K562 (cell line): ENCODE measurements at regions not wholly inside any gene's neighbourhood (a gene's known extent, or its start where the extent isn't known, plus 50 kb on each side); places are given as distances from the start of the nearest gene placed in this dataset.

Experiments
- ATAC-seq: fragments of 200-7000 bp; cut with Tn5 transposase; 3 replicates; pipeline ENCODE4 v1.9.1; 2020; ENCODE audit warnings: moderate library complexity
- BruUV-seq: library from RNA; stranded (reverse); fragments of 400-500 nt; replicated peaks from 2 replicates; lab custom pipeline; 2021; lab: Mats Ljungman, UMichigan
- CTCF ChIA-PET: fragments of 300-600 bp; formaldehyde crosslinking; extraction: SDS; loops from one replicate; lab custom pipeline; 2021; ENCODE audit warnings: low intra/inter-chr PET ratio; lab: Yijun Ruan, JAX
- POLR2A ChIA-PET: fragments of 300-600, 350-650 bp; sonication (Branson Sonifier 250); formaldehyde crosslinking; extraction: SDS; loops from one replicate; lab custom pipeline; 2021; ENCODE audit warnings: antibody characterized with exemption, inconsistent platforms; lab: Yijun Ruan, JAX
- DNase-seq, 4 experiments: peaks; one replicate each; pipeline versions ENCODE4 v3.0.0 to v3.0.0-alpha.2; 2011 to 2018; ENCODE audit warnings: low spot score in 3 of 4, mixed read lengths in 3 of 4; ENCODE audit errors: extremely low read depth in 1 of 4
- FAIRE-seq: peaks from 2 replicates; lab custom pipeline; 2011; peaks lifted over from hg19 to GRCh38; lab: Jason Lieb, UNC
- H2AFZ ChIP-seq: 2 replicates; pipeline ENCODE4 v1.6.0; 2011; ENCODE audit warnings: low read depth, low read length, control low read depth, inconsistent platforms
- H3K27ac ChIP-seq: fragments of 200-600 bp; 3 replicates; pipeline ENCODE4 v1.8.0; 2011; ENCODE audit warnings: low read depth, mild to moderate bottlenecking, control low read depth, inconsistent platforms, low read length, moderate library complexity, mixed read lengths; ENCODE audit errors: extremely low read depth
- H3K27me3 ChIP-seq, 2 experiments: fragments of 300-600 bp in 1 of 2; 2 replicates in 1 of 2; 3 replicates in 1 of 2; pipeline versions ENCODE4 v1.6.0 to v1.8.0; 2011; ENCODE audit warnings: inconsistent platforms in 2 of 2, low read length in 2 of 2, mild to moderate bottlenecking in 1 of 2, mixed read lengths in 1 of 2, moderate library complexity in 1 of 2; ENCODE audit not compliant: control insufficient read depth in 2 of 2, insufficient read depth in 2 of 2
- H3K36me3 ChIP-seq: fragments of 300-600 bp; 3 replicates; pipeline ENCODE4 v1.8.0; 2011; ENCODE audit warnings: mild to moderate bottlenecking, low read length, inconsistent platforms; ENCODE audit not compliant: control insufficient read depth, insufficient read depth
- H3K4me1 ChIP-seq, 2 experiments: fragments of 200-600 bp in 1 of 2; replicated peaks in 1 of 2; 2 replicates in 1 of 2; 3 replicates in 1 of 2; pipeline versions ENCODE4 v1.5.1 to v1.8.0; 2011; ENCODE audit warnings: inconsistent platforms in 2 of 2, low read length in 2 of 2, mild to moderate bottlenecking in 1 of 2, mixed read lengths in 1 of 2, moderate library complexity in 1 of 2; ENCODE audit not compliant: control insufficient read depth in 2 of 2, insufficient read depth in 2 of 2
- H3K4me2 ChIP-seq: 2 replicates; pipeline ENCODE4 v1.6.1; 2011; ENCODE audit warnings: low read length, control low read depth, inconsistent platforms, mixed read lengths; ENCODE audit not compliant: insufficient read depth
- H3K4me3 ChIP-seq: fragments of 200-600 bp; sonication (generic), shearing (Covaris generic); 2 replicates; pipeline ENCODE4 v1.5.1; 2016; ENCODE audit warnings: control low read depth, inconsistent platforms
- H3K79me2 ChIP-seq: fragments of 200-600 bp; 3 replicates; pipeline ENCODE4 v1.8.0; 2011; ENCODE audit warnings: low read length, inconsistent platforms; ENCODE audit not compliant: control insufficient read depth, insufficient read depth
- H3K9ac ChIP-seq, 2 experiments: 2 replicates each; pipeline versions ENCODE4 v1.6.0 to v1.6.1; 2011; ENCODE audit warnings: low read depth in 2 of 2, low read length in 2 of 2, control low read depth in 1 of 2, inconsistent platforms in 1 of 2, mild to moderate bottlenecking in 1 of 2, mixed read lengths in 1 of 2; ENCODE audit not compliant: insufficient read depth in 1 of 2
- H3K9me1 ChIP-seq: one replicate; pipeline ENCODE4 v1.6.0; 2011; ENCODE audit warnings: inconsistent platforms, mild to moderate bottlenecking, low read length, moderate library complexity; ENCODE audit not compliant: control insufficient read depth, insufficient read depth
- H3K9me3 ChIP-seq: replicated peaks from 2 replicates; pipeline ENCODE4 v1.5.1; 2011; ENCODE audit warnings: low read depth, low read length, inconsistent platforms; ENCODE audit not compliant: control insufficient read depth, insufficient read depth
- H4K20me1 ChIP-seq: replicated peaks from 2 replicates; pipeline ENCODE4 v1.6.1; 2011; ENCODE audit warnings: low read length, inconsistent platforms, mixed read lengths; ENCODE audit not compliant: control insufficient read depth, insufficient read depth
- ATF7 ChIP-seq: fragments of 450-650 bp; IDR thresholded peaks from 2 replicates; pipeline ENCODE4 v1.7.1; 2014; ENCODE audit warnings: mild to moderate bottlenecking, moderate library complexity
- BDP1 ChIP-seq: IDR thresholded peaks from 3 replicates; pipeline ENCODE4 v1.6.1; 2011; ENCODE audit not compliant: insufficient read length, insufficient read depth
- CBX1 ChIP-seq: sonication (generic); IDR thresholded peaks from 2 replicates; pipeline ENCODE4 v1.6.1; 2016; ENCODE audit warnings: antibody characterized with exemption, low read depth, mild to moderate bottlenecking
- CBX5 ChIP-seq: IDR thresholded peaks from 2 replicates; pipeline ENCODE4 v1.6.1; 2014; ENCODE audit warnings: low read depth, borderline replicate concordance
- FOXJ3 ChIP-seq: sonication (generic); formaldehyde crosslinking; IDR thresholded peaks from 2 replicates; pipeline ENCODE4 v1.4.0; 2020; ENCODE audit warnings: mild to moderate bottlenecking, missing genetic modification reagents
- GATAD2A ChIP-seq: fragments of 450-650 bp; IDR thresholded peaks from 2 replicates; pipeline ENCODE4 v1.6.1; 2017
- KAT8 ChIP-seq: fragments of 450-650 bp; IDR thresholded peaks from 2 replicates; pipeline ENCODE4 v1.6.1; 2016; ENCODE audit warnings: low read depth, mild to moderate bottlenecking
- NFE2 ChIP-seq: IDR thresholded peaks from 2 replicates; pipeline ENCODE4 v1.6.1; 2014; ENCODE audit warnings: antibody characterized with exemption, low read depth
- NRF1 ChIP-seq, 2 experiments: fragments of 450-650 bp; IDR thresholded peaks in 1 of 2; conservative IDR thresholded peaks in 1 of 2; 2 replicates each; pipeline ENCODE4 v1.6.1; 2014; ENCODE audit warnings: mild to moderate bottlenecking in 2 of 2
- RBM25 ChIP-seq: fragments of 200-400 bp; formaldehyde crosslinking; IDR thresholded peaks from 2 replicates; pipeline ENCODE4 v1.6.1; 2018; ENCODE audit warnings: low read length, low read depth, moderate library complexity; ENCODE audit not compliant: severe bottlenecking
- ZNF717 ChIP-seq: fragments of 250-450 bp; sonication (Bioruptor Pico); IDR thresholded peaks from 2 replicates; pipeline ENCODE4 v1.5.0; 2021
- WGBS: fragments of 100-300 bp; shearing (Covaris generic); methylation state at CpG from one replicate; pipeline ENCODE4 v1.1.6; 2016; ENCODE audit warnings: low coverage, mixed read lengths; ENCODE audit not compliant: insufficient coverage; ENCODE audit errors: missing lambda C conversion rate; 5-methylcytosine and 5-hydroxymethylcytosine counted together
- in situ Hi-C: fragments of 300-500 bp; cut with MboI; formaldehyde crosslinking; loops from 4 replicates; pipeline ENCODE4 v1.15.0; 2018; ENCODE audit warnings: inconsistent platforms, mixed read lengths
- intact Hi-C: fragments of 100-400 bp; cut with micrococcal nuclease; formaldehyde crosslinking; loops from 2 replicates; pipeline ENCODE4 v1.14.2; 2022
- TF ChIP-seq, protein P1 (sequence below): fragments of 450-650 bp; IDR thresholded peaks from 2 replicates; pipeline ENCODE4 v1.6.1; 2016; ENCODE audit warnings: mild to moderate bottlenecking, moderate library complexity
- TF ChIP-seq, protein P2 (sequence below): fragments of 450-650 bp; conservative IDR thresholded peaks from 2 replicates; pipeline ENCODE4 v1.6.1; 2016; ENCODE audit warnings: missing genetic modification characterization, low read depth, mild to moderate bottlenecking, control low read depth, missing compliant biosample characterization

- Histone ChIP-seq H3K4me1 (no peaks in the 10 kb centered on the region), H3K36me3 (no peaks in the 10 kb centered on the region), H3K27me3 (peaks cover 0 to 17% of the 10 kb centered on the region in 2 experiments; a peak in 4 of 5 replicates), H3K9ac (no peak overlapping the region), H4K20me1 (no peaks in the 10 kb centered on the region), H3K9me1 (no peaks in the 10 kb centered on the region), H3K9me3 (no peaks in the 10 kb centered on the region), H3K4me2 (no peak overlapping the region), H3K4me3 (no peak overlapping the region), H3K27ac (no peak overlapping the region), H2AFZ (no peak overlapping the region), H3K79me2 (no peaks in the 10 kb centered on the region)
- POLR2A ChIA-PET = interaction anchor here (1.0 kb wide), 1 partner anchor 146 kb away, joined by 3 read pairs; no protein-coding TSS in a partner anchor
- WGBS = 0% methylated on average over 3 of the region's 3 CpGs
- in situ Hi-C loops = no loop called here
- no peak for FAIRE-seq
- no TSS peak for BruUV-seq
- no peak for DNase-seq
- intact Hi-C loops = no loop called here
- ATAC-seq = no peak
- CTCF ChIA-PET = no interaction called here
- no peak for TF ChIP-seq ATF7
- TF ChIP-seq, protein P1, sequence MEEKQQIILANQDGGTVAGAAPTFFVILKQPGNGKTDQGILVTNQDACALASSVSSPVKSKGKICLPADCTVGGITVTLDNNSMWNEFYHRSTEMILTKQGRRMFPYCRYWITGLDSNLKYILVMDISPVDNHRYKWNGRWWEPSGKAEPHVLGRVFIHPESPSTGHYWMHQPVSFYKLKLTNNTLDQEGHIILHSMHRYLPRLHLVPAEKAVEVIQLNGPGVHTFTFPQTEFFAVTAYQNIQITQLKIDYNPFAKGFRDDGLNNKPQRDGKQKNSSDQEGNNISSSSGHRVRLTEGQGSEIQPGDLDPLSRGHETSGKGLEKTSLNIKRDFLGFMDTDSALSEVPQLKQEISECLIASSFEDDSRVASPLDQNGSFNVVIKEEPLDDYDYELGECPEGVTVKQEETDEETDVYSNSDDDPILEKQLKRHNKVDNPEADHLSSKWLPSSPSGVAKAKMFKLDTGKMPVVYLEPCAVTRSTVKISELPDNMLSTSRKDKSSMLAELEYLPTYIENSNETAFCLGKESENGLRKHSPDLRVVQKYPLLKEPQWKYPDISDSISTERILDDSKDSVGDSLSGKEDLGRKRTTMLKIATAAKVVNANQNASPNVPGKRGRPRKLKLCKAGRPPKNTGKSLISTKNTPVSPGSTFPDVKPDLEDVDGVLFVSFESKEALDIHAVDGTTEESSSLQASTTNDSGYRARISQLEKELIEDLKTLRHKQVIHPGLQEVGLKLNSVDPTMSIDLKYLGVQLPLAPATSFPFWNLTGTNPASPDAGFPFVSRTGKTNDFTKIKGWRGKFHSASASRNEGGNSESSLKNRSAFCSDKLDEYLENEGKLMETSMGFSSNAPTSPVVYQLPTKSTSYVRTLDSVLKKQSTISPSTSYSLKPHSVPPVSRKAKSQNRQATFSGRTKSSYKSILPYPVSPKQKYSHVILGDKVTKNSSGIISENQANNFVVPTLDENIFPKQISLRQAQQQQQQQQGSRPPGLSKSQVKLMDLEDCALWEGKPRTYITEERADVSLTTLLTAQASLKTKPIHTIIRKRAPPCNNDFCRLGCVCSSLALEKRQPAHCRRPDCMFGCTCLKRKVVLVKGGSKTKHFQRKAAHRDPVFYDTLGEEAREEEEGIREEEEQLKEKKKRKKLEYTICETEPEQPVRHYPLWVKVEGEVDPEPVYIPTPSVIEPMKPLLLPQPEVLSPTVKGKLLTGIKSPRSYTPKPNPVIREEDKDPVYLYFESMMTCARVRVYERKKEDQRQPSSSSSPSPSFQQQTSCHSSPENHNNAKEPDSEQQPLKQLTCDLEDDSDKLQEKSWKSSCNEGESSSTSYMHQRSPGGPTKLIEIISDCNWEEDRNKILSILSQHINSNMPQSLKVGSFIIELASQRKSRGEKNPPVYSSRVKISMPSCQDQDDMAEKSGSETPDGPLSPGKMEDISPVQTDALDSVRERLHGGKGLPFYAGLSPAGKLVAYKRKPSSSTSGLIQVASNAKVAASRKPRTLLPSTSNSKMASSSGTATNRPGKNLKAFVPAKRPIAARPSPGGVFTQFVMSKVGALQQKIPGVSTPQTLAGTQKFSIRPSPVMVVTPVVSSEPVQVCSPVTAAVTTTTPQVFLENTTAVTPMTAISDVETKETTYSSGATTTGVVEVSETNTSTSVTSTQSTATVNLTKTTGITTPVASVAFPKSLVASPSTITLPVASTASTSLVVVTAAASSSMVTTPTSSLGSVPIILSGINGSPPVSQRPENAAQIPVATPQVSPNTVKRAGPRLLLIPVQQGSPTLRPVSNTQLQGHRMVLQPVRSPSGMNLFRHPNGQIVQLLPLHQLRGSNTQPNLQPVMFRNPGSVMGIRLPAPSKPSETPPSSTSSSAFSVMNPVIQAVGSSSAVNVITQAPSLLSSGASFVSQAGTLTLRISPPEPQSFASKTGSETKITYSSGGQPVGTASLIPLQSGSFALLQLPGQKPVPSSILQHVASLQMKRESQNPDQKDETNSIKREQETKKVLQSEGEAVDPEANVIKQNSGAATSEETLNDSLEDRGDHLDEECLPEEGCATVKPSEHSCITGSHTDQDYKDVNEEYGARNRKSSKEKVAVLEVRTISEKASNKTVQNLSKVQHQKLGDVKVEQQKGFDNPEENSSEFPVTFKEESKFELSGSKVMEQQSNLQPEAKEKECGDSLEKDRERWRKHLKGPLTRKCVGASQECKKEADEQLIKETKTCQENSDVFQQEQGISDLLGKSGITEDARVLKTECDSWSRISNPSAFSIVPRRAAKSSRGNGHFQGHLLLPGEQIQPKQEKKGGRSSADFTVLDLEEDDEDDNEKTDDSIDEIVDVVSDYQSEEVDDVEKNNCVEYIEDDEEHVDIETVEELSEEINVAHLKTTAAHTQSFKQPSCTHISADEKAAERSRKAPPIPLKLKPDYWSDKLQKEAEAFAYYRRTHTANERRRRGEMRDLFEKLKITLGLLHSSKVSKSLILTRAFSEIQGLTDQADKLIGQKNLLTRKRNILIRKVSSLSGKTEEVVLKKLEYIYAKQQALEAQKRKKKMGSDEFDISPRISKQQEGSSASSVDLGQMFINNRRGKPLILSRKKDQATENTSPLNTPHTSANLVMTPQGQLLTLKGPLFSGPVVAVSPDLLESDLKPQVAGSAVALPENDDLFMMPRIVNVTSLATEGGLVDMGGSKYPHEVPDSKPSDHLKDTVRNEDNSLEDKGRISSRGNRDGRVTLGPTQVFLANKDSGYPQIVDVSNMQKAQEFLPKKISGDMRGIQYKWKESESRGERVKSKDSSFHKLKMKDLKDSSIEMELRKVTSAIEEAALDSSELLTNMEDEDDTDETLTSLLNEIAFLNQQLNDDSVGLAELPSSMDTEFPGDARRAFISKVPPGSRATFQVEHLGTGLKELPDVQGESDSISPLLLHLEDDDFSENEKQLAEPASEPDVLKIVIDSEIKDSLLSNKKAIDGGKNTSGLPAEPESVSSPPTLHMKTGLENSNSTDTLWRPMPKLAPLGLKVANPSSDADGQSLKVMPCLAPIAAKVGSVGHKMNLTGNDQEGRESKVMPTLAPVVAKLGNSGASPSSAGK = no peak
- TF ChIP-seq CBX5 = no peak
- no peak for TF ChIP-seq FOXJ3
- TF ChIP-seq, protein P2, sequence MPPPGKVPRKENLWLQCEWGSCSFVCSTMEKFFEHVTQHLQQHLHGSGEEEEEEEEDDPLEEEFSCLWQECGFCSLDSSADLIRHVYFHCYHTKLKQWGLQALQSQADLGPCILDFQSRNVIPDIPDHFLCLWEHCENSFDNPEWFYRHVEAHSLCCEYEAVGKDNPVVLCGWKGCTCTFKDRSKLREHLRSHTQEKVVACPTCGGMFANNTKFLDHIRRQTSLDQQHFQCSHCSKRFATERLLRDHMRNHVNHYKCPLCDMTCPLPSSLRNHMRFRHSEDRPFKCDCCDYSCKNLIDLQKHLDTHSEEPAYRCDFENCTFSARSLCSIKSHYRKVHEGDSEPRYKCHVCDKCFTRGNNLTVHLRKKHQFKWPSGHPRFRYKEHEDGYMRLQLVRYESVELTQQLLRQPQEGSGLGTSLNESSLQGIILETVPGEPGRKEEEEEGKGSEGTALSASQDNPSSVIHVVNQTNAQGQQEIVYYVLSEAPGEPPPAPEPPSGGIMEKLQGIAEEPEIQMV (tag) = no peak
- TF ChIP-seq CBX1 = no peak
- no peak for TF ChIP-seq BDP1
- no peak for TF ChIP-seq NFE2
- no peak for TF ChIP-seq RBM25
- no peak for TF ChIP-seq KAT8
- no peak for TF ChIP-seq NRF1 (conservative IDR thresholded peaks at IDR 0.05 in 1 of 2, IDR thresholded peaks at IDR 0.05 in 1 of 2)
- TF ChIP-seq GATAD2A = no peak
- no peak for TF ChIP-seq ZNF717 (CRISPR knock-in tag)
Observed at GRCh38 chr1:110727246-110727645, 52.5 kb upstream of the KCNA3 start.
